ENCODE measurements at regions not wholly inside any gene's neighbourhood (a gene's known extent, or its start where the extent isn't known, plus 50 kb on each side); places are given as distances from the start of the nearest gene placed in this dataset.

DNA sequence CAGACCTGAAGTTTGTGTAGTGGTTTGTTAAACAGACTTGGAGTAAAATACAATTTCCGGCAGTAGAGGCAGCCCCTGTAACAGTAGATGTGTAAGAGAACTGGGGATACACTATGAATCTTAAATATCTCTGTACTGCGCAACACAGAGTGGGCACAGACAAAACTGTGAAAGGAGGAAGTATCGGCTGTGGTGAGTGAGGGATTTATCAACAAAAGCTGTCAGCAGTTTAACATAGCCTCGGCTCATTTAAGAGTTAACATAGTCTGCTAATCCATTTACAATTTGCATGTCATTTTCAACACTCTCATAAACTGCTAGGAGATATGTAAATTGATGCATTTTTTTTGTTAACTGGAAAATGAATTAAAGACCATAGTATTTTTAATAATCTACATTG, 225.2 kb downstream of the ZWINT start:
- DNase-seq: no peak
- no peak overlapping the region for H3K4me3 ChIP-seq
- 57 to 66% methylated on average over 4 of the region's 4 CpGs for WGBS, 2 donors
- H3K27ac ChIP-seq: no peak overlapping the region
- intact Hi-C loops (cut with DNase I): no loop called here
- no peaks in the 10 kb centered on the region for H3K27me3 ChIP-seq
- no peaks in the 10 kb centered on the region for H3K9me3 ChIP-seq
- TF ChIP-seq POLR2A (IDR thresholded peaks at IDR 0.05): no peak
- TF ChIP-seq CTCF (IDR thresholded peaks at IDR 0.05): no peak
- no peak for TF ChIP-seq POLR2AphosphoS5 (IDR thresholded peaks at IDR 0.05)
- no peak for TF ChIP-seq EP300 (IDR thresholded peaks at IDR 0.05)
- no peaks in the 10 kb centered on the region for H3K4me1 ChIP-seq
- H3K36me3 ChIP-seq: no peaks in the 10 kb centered on the region

DNA sequence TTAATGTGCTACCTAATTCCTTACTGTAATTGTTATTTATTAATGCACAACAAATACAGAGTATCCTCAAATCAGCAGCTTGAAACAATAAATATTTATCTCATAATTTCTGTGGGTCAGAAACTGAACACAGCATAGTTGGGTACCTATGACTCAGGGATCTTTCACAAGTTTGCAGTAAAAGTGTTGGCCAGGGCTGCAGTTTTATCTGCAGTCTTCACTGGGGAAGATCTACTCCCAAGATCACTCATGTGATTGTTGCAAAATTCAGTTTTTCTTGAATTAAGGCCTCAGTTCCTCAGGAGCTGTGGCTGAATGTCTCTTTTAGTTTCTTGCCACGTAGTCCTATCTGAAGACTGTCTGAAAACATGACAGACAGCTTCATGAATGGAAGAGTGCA, 237.8 kb downstream of the ZWINT start:
- no peaks in the 10 kb centered on the region for H3K27me3 ChIP-seq
- 23 to 39% methylated on average over 1 of the region's 1 CpG for WGBS, 2 donors
- TF ChIP-seq POLR2AphosphoS5 (IDR thresholded peaks at IDR 0.05) (no peak), CTCF (IDR thresholded peaks at IDR 0.05) (no peak), POLR2A (IDR thresholded peaks at IDR 0.05) (no peak), EP300 (IDR thresholded peaks at IDR 0.05) (no peak)
- no peak overlapping the region for H3K4me3 ChIP-seq
- no peaks in the 10 kb centered on the region for H3K4me1 ChIP-seq
- H3K9me3 ChIP-seq: no peaks in the 10 kb centered on the region
- DNase-seq: no peak
- intact Hi-C loops (cut with DNase I): no loop called here
- H3K27ac ChIP-seq: no peak overlapping the region
- no peaks in the 10 kb centered on the region for H3K36me3 ChIP-seq

- intact Hi-C loops (cut with DNase I): no loop called here
Observed at GRCh38 chr10:56116684-56117083, 244.4 kb downstream of the ZWINT start.

DNA sequence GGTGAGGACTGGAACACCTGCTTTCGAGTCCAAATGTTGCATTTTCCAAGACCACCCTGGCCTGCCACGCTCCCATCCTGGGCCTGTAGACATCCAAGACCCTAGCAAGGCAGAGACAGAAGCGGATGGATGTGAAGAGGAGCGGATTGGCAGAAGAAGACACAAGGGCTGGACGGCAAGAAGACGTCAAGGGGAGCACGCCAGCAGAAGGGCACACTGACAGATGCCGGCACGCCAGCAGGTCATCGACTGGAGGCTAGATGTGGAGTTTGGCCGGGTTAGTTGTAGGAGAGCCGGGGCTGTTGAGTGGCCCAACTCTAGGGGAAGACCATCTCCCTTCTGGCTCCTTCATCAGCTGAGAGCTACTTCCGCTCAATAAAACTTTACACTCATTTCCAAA, 251.6 kb downstream of the ZWINT start:
- no peak overlapping the region for H3K4me3 ChIP-seq
- no peaks in the 10 kb centered on the region for H3K27me3 ChIP-seq
- H3K4me1 ChIP-seq: no peaks in the 10 kb centered on the region
- H3K27ac ChIP-seq: no peak overlapping the region
- no peak for TF ChIP-seq POLR2A (IDR thresholded peaks at IDR 0.05)
- no peak for TF ChIP-seq CTCF (IDR thresholded peaks at IDR 0.05)
- no peak for TF ChIP-seq POLR2AphosphoS5 (IDR thresholded peaks at IDR 0.05)
- DNase-seq: no peak
- intact Hi-C loops (cut with DNase I): no loop called here
- 86 to 90% methylated on average over 13 of the region's 13 CpGs for WGBS, 2 donors
- H3K36me3 ChIP-seq: no peaks in the 10 kb centered on the region
- no peaks in the 10 kb centered on the region for H3K9me3 ChIP-seq

More at GRCh38 chr10:56116684-56117083, 244.4 kb downstream of the ZWINT start:
- Histone ChIP-seq H3K4me1 (no peaks in the 10 kb centered on the region), H3K9me3 (no peaks in the 10 kb centered on the region), H3K27ac (no peak overlapping the region), H3K4me3 (no peak overlapping the region), H3K27me3 (no peaks in the 10 kb centered on the region), H3K36me3 (no peaks in the 10 kb centered on the region)
- WGBS, 2 donors: 7 to 28% methylated on average over 1 of the region's 1 CpG
- TF ChIP-seq POLR2A (IDR thresholded peaks at IDR 0.05) (no peak), CTCF (IDR thresholded peaks at IDR 0.05) (no peak), EP300 (IDR thresholded peaks at IDR 0.05) (no peak), POLR2AphosphoS5 (IDR thresholded peaks at IDR 0.05) (no peak)
- no peak for DNase-seq

GRCh38 chr10:56104923-56105322, 256.1 kb downstream of the ZWINT start:
- H3K36me3 ChIP-seq: no peaks in the 10 kb centered on the region
- DNase-seq: no peak
- H3K4me3 ChIP-seq: no peak overlapping the region
- no peak overlapping the region for H3K27ac ChIP-seq
- no peaks in the 10 kb centered on the region for H3K9me3 ChIP-seq
- no peak for TF ChIP-seq EP300 (IDR thresholded peaks at IDR 0.05)
- TF ChIP-seq POLR2AphosphoS5 (IDR thresholded peaks at IDR 0.05): no peak
- TF ChIP-seq CTCF (IDR thresholded peaks at IDR 0.05): no peak
- TF ChIP-seq POLR2A (IDR thresholded peaks at IDR 0.05): no peak
- WGBS, 2 donors: 78 to 86% methylated on average over 4 of the region's 4 CpGs
- intact Hi-C loops (cut with DNase I): no loop called here
- H3K27me3 ChIP-seq: no peaks in the 10 kb centered on the region
- H3K4me1 ChIP-seq: no peaks in the 10 kb centered on the region

Data from sigmoid colon (tissue), 6 donors.